ENCODE measurements at regions not wholly inside any gene's neighbourhood (a gene's known extent, or its start where the extent isn't known, plus 50 kb on each side); places are given as distances from the start of the nearest gene placed in this dataset.

DNA sequence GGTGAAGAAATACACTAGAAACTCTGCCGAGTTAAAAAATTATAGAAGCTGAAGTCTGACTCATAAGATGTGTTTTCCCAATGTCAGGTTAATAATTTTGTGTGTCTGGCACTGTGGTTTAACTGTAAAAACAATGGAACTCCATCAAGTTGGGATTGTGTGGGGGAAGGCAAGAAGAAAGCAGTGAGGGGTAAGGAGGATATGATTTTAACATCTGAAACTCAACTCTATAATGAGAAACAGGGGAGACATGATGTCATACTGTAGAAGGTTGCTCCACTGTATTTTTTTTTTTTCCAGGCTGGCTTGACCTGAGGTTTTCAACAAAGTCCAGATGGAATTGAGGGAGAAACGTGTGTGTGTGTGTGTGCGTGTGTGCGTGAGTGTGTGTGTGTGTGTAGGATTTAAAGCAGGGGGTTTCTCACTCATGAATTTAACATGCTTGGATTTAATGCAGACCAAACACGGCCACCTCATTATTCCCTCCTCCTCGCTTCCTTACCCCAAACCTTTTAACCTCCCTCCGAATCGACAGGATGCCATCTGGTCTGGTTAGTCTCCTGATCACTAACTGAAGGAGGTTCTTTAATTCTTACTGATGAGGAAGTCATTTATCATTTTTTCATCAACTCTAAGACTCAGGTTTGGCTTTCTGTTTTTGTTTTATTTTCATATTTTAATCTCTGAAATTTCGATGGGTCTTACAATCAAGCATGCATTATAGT, 140.2 kb upstream of the LPAR1 start:
- peak; percentile 45 for FAIRE-seq
- no peak for DNase-seq (ENCODE audit: insufficient read length, low spot score)
- TF ChIP-seq POLR2A (IDR thresholded peaks at IDR 0.05; ENCODE audit: low read depth, low read length): no peak

DNA sequence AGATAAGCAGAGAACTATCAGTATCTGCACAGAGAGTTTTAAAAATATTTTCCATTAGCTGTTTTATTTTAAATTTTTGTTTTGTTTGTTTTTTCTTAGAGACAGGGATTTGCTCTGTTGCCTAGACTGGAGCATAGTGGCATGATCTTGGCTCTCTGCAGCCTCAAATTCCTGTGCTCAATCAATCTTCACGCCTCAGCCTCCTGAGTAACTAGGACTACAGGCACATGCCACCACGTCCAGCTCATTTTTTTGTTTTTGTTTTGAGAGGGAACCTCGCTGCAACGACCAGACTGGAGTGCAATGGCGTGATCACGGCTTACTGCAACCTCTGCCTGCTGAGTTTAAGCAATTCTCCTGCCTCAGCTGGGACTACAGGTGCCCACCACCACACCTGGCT, 138.2 kb upstream of the LPAR1 start:
- no peak for FAIRE-seq

DNA sequence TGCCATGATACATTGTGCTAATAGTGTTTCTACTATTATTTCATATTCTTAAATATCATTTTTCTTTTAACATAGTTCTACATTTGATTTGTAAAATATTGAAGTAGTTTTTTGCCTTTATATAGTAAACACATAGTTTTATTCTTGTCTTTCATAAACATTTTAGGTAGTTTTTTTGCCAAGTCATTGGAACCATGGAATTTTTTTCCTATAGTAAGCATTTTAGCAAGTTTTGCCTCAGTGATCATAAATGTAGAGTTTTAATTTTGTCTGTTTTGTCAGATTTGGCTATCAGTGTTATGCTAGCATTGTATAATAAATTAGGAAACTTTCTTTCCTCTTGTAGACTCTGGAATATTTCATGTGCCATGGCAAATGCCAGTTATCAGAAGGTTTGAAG, 137.1 kb upstream of the LPAR1 start:
- no peak for TF ChIP-seq POLR2A (IDR thresholded peaks at IDR 0.05; ENCODE audit: low read depth, low read length)
- DNase-seq (ENCODE audit: insufficient read length, low spot score) (no peak), FAIRE-seq (no peak)

More for the DNA sequence above, 138.2 kb upstream of the LPAR1 start:
- no peak for DNase-seq (ENCODE audit: insufficient read length, low spot score)
- no peak for TF ChIP-seq POLR2A (IDR thresholded peaks at IDR 0.05; ENCODE audit: low read depth, low read length)

DNA sequence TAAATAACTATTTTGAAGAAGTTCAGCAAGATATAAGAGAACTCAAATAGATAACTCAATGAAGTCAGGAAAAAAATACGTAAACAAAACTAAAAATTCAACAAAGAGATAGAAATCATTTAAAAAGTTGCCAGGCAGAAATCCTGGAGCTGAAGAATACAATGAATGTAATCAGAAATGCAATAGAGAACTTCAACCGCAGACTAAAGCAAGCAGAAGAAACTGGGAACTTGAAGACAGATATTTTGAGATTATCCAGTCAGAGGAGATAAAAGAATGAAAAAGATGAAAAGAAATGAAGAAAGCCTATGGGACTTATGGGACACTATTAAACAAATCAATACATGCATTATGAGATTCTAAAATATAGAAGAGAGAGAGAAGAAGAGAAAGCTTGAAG, 129.1 kb upstream of the LPAR1 start:
- TF ChIP-seq POLR2A (IDR thresholded peaks at IDR 0.05; ENCODE audit: low read depth, low read length): no peak
- FAIRE-seq: no peak
- no peak for DNase-seq (ENCODE audit: insufficient read length, low spot score)

DNA sequence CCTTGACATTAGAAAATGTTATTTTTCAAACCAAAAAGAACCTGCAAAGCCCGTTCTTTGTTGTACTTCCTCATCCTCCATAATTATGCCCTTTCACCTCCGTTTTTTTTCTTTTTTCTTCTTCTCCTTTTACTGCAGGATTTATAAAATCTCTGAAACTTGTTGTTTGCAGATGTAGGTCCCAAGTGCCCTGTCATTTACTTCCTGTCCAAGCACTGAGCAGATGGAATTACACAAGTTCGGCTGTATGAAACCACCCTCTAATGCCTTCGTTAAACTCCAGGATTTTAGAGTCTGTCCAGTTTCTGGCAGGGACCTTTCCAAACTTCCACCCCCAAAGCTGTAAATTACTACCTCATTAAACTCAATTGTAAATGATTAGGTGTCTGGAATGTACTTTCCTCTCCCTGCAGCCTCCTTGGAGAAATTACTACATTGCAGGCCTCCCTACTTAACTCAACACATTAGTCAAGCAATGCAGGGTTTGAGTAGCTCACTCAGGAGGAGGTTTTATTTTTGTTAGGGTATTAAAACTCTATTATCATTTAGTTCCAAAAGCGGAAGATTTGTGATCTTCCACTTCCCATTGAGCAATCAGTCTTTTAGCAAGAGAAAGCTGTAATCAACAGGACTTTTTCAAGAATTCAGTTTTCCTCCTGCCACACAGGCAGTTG, 125.6 kb upstream of the LPAR1 start:
- DNase-seq (ENCODE audit: insufficient read length, low spot score) (no peak), FAIRE-seq (no peak)
- no peak for TF ChIP-seq POLR2A (IDR thresholded peaks at IDR 0.05; ENCODE audit: low read depth, low read length)

DNA sequence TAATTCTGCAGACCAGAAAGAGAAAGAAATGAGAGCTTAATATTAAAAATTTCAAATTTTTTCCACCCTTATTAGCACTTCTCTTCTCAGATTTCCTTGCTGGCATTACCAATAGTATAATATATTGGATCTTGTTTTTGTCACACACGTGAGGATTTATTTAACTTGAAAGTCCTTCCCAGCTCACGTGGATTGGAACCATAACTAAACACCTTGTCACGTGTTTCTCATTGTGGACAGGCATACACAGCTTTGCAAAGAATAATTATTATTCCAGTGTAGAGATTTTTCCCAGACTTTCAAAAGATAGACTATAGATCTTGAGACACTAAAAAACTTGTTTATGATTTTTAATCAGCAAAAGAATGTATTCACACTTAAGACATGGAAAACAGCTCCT, 123.8 kb upstream of the LPAR1 start:
- FAIRE-seq (no peak), DNase-seq (ENCODE audit: insufficient read length, low spot score) (no peak)
- no peak for TF ChIP-seq POLR2A (IDR thresholded peaks at IDR 0.05; ENCODE audit: low read depth, low read length)

DNA sequence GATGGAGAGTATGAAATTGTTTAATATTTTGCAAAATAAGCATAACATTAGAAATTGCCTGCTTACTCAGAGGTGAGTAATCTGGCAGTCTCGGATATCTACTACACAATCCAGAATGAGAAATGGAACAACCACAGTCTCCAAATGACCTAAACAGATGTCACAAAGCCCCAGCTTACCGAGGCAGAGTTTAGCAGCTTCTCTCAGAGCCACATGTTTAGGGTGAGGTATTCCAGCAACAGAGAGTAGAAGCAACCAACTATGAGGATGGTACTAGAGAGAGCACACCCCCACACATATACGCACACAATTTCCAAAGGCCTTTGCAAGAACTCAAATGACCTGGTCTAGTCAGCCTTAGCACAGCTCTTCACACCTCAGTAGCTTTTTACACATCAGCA, 122.7 kb upstream of the LPAR1 start:
- FAIRE-seq (peak; percentile 91), DNase-seq (ENCODE audit: insufficient read length, low spot score) (no peak)
- no peak for TF ChIP-seq POLR2A (IDR thresholded peaks at IDR 0.05; ENCODE audit: low read depth, low read length)

DNA sequence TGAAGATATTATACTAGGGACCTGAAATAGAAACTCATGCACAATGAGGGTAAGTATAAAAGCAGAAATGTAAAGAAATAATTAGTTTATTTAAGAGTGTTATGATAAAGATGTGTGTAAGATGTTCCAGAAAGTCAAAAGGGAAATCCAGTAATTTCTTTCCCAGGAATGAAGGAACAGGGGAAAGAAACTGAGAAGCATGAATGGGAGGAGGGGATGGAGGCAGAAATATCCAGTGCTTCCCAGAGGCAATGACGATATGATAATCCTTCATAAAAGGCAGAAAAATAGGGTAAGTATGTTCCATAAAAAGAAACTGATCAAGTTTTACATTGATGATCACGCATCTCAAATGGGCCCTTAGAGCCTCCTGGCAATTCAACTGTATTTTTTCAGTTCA, 120.7 kb upstream of the LPAR1 start:
- no peak for FAIRE-seq
- no peak for TF ChIP-seq POLR2A (IDR thresholded peaks at IDR 0.05; ENCODE audit: low read depth, low read length)
- DNase-seq (ENCODE audit: insufficient read length, low spot score): no peak

DNA sequence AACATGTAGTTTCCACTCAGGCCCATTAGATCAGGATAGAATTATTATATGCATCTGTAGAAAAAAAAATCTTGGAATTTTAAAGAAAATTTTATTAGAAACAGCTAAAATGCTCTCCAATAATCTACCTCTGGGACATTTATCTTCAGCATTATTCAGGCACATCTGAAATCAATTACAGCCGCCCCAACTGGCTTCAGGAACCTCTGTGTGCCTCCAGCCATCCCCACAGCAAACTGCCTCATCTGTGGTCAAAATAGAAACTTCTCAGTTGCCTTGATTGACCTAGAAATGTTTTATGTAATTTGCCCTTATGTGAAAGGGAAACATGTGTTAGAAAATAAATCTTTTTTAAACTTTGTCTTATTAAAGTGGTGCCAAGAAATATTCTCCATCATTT, 120.1 kb upstream of the LPAR1 start:
- FAIRE-seq: no peak
- DNase-seq (ENCODE audit: insufficient read length, low spot score): no peak
- no peak for TF ChIP-seq POLR2A (IDR thresholded peaks at IDR 0.05; ENCODE audit: low read depth, low read length)

DNA sequence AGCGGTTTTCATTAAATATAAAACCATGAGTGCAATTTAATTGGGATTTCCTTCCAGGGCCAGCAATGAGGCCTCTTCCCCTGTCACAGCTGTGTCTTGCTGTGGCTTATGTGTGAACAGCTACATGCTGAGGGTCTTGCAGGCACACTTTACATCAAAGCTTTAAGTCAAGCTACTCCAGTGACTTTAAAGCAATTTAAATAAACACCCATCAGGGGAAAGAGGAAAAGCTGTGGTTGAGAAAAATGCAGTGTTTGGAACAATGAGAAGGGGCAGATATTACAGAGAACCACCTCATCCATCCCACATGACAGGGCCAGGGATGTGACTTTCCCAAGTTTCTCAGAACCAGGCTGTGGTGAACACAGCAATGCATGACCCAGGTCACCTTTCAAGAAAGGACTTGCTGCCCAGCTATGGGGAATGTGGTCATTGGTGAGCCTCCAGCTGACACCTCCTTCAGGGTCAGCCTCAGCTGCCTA, 115.9 kb upstream of the LPAR1 start:
- no peak for FAIRE-seq
- DNase-seq (ENCODE audit: insufficient read length, low spot score): no peak
- TF ChIP-seq POLR2A (IDR thresholded peaks at IDR 0.05; ENCODE audit: low read depth, low read length): no peak

DNA sequence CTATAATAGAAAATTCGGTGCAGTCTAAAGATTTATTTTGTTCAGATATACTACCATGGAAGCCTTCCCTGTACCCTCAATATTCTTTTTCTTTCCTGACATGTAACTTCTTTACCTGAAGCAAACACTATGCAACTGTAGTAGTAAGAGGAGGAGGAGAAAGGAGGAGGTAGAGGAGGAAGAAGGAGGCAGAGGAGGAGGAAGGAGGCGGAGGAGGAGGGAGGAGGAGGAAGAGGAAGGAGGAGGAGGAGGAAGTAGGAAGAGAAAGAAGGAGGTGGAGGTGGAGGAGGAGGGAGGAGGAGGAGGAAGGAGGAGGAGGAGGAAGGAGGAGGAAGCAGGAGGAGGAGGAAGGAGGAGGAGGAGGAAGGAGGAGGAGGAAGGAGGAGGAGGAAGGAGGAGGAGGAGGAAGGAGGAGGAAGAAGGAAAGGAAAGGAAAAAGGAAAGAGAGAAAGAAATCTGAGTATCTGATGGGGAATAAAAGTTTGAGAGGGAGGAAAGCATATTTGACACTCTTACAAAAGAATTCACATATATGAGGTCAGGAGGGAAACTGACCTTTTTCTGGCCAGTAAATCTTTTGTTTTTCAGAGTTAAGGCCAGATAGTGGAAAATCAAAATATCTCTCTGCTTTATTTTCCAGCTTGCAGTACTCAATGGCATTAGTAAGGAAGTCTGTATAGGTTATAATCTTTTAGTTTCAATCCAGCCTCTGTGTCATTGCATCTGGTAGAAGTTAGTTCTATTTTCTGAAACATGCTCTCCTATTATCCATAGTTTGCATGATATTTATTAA, 114.5 kb upstream of the LPAR1 start:
- TF ChIP-seq POLR2A (IDR thresholded peaks at IDR 0.05; ENCODE audit: low read depth, low read length): no peak
- no peak for FAIRE-seq
- DNase-seq (ENCODE audit: insufficient read length, low spot score): no peak

DNA sequence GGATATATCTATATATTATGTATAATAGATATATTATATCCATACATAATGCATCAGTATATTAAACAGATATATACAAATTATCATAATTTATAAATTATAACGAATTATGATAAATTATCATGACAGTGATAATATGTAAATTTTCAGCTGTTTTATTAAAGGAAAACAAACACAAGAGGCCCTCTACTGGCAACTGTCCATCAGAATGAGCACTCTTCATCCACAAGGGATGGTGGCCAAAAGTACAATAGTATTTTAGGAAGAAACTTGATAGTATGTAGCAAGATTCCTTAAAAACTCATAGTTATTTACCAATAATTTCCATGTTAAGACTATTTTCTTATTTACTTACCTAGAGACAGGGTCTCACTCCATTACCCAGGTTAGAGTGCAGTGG, 113.3 kb upstream of the LPAR1 start:
- FAIRE-seq (no peak), DNase-seq (ENCODE audit: insufficient read length, low spot score) (no peak)
- no peak for TF ChIP-seq POLR2A (IDR thresholded peaks at IDR 0.05; ENCODE audit: low read depth, low read length)

DNA sequence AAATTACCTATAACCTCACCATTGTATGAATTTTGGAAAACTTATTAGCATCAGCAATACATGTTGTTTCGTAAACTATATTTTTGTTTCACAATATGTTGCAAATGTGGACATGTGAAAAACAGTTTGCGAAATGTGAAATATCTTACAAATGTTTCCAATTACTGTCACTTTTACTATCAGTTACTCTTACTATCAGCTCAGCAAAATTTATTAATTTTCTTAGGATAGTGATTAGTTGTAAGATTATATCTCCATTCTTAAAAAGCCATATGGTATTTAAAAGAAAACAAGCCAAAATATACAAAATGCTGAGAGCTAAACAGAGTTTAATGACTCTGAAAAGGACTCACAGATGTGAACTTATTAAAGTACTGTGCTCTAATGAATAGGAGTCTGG, 111.9 kb upstream of the LPAR1 start:
- DNase-seq (ENCODE audit: insufficient read length, low spot score) (no peak), FAIRE-seq (no peak)
- no peak for TF ChIP-seq POLR2A (IDR thresholded peaks at IDR 0.05; ENCODE audit: low read depth, low read length)

DNA sequence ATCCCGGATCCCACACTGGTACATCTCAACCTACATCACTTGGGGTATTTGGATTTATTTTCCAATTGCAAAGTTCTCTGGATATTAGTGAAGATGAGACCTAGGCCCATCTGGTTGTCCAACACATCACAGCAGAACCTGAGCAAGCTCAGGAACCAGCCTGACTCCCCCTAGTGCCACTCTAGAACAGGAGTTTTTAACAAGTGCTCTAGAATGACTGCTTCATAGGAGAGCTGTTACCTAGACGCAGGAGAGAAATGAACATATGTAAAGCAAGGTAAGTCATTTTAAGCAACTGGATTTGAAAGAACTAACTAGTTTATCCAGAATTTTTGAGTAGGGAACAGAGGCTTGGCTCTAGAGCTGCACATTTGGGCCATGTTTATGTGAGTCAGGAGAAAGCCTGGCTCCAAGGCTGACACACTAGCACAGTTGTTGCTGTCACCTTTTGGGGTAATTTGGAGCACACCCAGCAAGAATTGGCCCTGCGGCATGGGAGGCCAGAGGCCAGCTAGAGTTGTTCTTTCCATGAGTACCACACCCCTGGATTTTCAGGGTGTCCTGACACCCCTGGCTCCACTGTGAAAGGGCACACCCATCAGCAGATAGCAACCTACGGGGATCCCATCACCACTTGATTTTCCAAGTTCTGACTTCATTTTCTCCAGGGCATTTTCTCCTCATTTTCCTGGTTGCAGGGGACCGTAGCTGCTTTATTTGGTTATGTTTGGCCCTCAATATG, 110.9 kb upstream of the LPAR1 start:
- FAIRE-seq: no peak
- TF ChIP-seq POLR2A (IDR thresholded peaks at IDR 0.05; ENCODE audit: low read depth, low read length): no peak
- DNase-seq (ENCODE audit: insufficient read length, low spot score): no peak
